Lung (tissue), 11 donors: ENCODE measurements at regions not wholly inside any gene's neighbourhood (a gene's known extent, or its start where the extent isn't known, plus 50 kb on each side); places are given as distances from the start of the nearest gene placed in this dataset.

Experiments used
- ATAC-seq: fragments of 200-7000 bp; cut with Tn5 transposase; one replicate; pipeline ENCODE4 v1.9.1; 2020; ENCODE audit warnings: moderate number of reproducible peaks; ENCODE audit not compliant: insufficient read depth, low FRiP score
- DNase-seq, 3 donors: peaks; one replicate each; pipeline ENCODE4 v3.0.0-alpha.2; 2013 to 2017
- H3K27ac ChIP-seq, 2 donors: one replicate each; pipeline ENCODE4 v1.5.1; 2013; ENCODE audit warnings: mild to moderate bottlenecking in 2 of 2, moderate library complexity in 2 of 2, control low read depth in 1 of 2, inconsistent platforms in 1 of 2, low read depth in 1 of 2, low read length in 1 of 2
- H3K27me3 ChIP-seq, 3 donors: one replicate each; pipeline ENCODE4 v1.5.1; 2013; ENCODE audit warnings: low read length in 2 of 3; ENCODE audit not compliant: control insufficient read depth in 3 of 3, insufficient read depth in 3 of 3
- H3K36me3 ChIP-seq, 4 donors: one replicate each; pipeline ENCODE4 v1.5.1; 2013; ENCODE audit warnings: low read length in 4 of 4, mild to moderate bottlenecking in 1 of 4, moderate library complexity in 1 of 4; ENCODE audit not compliant: control insufficient read depth in 4 of 4, insufficient read depth in 4 of 4
- H3K4me1 ChIP-seq, 5 donors: one replicate each; pipeline ENCODE4 v1.5.1; 2013; ENCODE audit warnings: low read length in 5 of 5, mild to moderate bottlenecking in 2 of 5, moderate library complexity in 1 of 5; ENCODE audit not compliant: control insufficient read depth in 5 of 5, insufficient read depth in 5 of 5
- H3K4me3 ChIP-seq: one replicate; pipeline ENCODE4 v1.5.1; 2013; ENCODE audit warnings: mild to moderate bottlenecking, control low read depth, moderate library complexity
- H3K9ac ChIP-seq, 2 donors: one replicate each; pipeline ENCODE4 v1.5.1; 2013; ENCODE audit warnings: low read length in 2 of 2, control low read depth in 1 of 2; ENCODE audit not compliant: insufficient read depth in 1 of 2
- H3K9me3 ChIP-seq, 4 donors: one replicate each; pipeline ENCODE4 v1.5.1; 2013; ENCODE audit warnings: low read length in 3 of 4, mild to moderate bottlenecking in 1 of 4, moderate library complexity in 1 of 4; ENCODE audit not compliant: control insufficient read depth in 4 of 4, insufficient read depth in 3 of 4
- WGBS, 2 donors: extraction: QIAGEN DNeasy Blood & Tissue Kit; methylation state at CpG; one replicate each; pipeline ENCODE4 v1.1.7; 2013; 5-methylcytosine and 5-hydroxymethylcytosine counted together
- TF ChIP-seq, protein P1 (sequence below): IDR thresholded peaks from 2 replicates; pipeline ENCODE4 v1.5.1; 2012; ENCODE audit warnings: mild to moderate bottlenecking; ENCODE audit errors: control extremely low read depth, extremely low read depth
- donor health status: control.
- donor health status: control.
- donor health status: Bipolar disorder and iron deficiency.
- donor health status: healthy.
- donor health status: DM: yes; HTN: yes; CAD: no.

DNA sequence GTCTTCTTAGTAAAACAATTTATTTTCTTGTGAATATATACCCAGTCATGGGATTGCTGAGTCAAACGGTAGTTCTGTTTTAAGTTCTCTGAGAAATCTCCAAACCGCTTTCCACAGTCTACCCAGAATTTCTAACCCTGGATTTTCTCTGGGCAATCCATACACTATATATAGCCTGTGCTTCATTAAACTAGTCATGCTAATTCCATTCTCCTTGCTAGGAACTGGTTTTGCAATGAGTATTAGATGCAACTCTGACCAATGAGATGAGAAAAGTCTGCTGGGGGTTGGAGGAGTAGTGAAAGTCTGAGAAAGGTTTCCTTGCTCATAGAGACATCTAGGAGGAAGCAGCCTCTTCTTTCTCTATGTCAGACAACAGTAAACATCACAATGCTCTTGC is 196.1 kb upstream of the CDKN3 start:
- Histone ChIP-seq H3K27ac (no peak overlapping the region), H3K4me1 (no peaks in the 10 kb centered on the region), H3K27me3 (no peaks in the 10 kb centered on the region), H3K9ac (no peak overlapping the region), H3K36me3 (no peaks in the 10 kb centered on the region), H3K4me3 (no peak overlapping the region), H3K9me3 (no peaks in the 10 kb centered on the region)
- TF ChIP-seq, protein P1, sequence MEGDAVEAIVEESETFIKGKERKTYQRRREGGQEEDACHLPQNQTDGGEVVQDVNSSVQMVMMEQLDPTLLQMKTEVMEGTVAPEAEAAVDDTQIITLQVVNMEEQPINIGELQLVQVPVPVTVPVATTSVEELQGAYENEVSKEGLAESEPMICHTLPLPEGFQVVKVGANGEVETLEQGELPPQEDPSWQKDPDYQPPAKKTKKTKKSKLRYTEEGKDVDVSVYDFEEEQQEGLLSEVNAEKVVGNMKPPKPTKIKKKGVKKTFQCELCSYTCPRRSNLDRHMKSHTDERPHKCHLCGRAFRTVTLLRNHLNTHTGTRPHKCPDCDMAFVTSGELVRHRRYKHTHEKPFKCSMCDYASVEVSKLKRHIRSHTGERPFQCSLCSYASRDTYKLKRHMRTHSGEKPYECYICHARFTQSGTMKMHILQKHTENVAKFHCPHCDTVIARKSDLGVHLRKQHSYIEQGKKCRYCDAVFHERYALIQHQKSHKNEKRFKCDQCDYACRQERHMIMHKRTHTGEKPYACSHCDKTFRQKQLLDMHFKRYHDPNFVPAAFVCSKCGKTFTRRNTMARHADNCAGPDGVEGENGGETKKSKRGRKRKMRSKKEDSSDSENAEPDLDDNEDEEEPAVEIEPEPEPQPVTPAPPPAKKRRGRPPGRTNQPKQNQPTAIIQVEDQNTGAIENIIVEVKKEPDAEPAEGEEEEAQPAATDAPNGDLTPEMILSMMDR: no peak
- ATAC-seq: no peak
- WGBS, 2 donors: 93 to 95% methylated on average over 2 of the region's 2 CpGs
- no peak for DNase-seq

DNA sequence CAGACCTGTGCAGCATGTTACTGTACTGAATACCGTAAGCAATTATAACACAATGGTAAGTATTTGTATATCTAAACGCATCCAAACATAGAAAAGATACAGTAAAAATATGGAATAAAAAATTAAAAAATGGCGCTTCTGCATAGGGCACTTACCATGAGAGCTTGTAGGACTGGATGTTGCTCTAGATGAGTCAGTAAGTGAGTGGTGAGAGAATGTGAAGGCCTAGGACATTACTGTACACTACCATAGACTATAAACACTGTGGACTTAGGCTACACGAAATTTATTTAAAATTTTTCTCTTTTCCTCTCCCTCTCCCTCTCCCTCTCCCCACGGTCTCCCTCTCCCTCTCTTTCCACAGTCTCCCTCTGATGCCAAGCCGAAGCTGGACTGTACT is 194.5 kb upstream of the CDKN3 start:
- ATAC-seq (no peak), DNase-seq (no peak)
- H3K4me1 ChIP-seq: peaks cover 0 to 3% (median 0%) of the 10 kb centered on the region in 5 donors
- H3K27ac ChIP-seq: no peak overlapping the region
- no peaks in the 10 kb centered on the region for H3K9me3 ChIP-seq
- TF ChIP-seq, protein P1: no peak
- WGBS, 2 donors: 94 to 98% methylated on average over 6 of the region's 6 CpGs
- no peak overlapping the region for H3K4me3 ChIP-seq
- H3K27me3 ChIP-seq: no peaks in the 10 kb centered on the region
- no peaks in the 10 kb centered on the region for H3K36me3 ChIP-seq
- no peak overlapping the region for H3K9ac ChIP-seq

DNA sequence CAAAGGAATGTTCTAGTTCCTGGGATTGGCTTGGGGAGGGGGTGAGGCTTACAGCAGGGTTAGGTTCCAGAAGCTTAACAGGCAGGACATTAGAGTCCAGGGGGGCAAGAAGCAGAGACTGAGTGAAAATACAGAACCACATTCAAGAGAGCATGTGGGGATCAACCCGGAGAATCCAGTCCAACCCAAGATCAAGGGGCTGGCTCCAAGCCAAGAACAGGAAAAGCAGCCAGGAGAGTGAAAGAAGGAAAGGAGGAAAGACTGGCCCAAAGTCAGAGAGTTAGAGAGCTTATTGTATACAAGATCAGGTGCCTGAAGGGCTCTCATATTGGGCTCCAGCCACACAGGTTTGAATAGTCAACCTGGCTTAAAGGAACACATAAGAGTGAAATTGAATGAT is 190.3 kb upstream of the CDKN3 start:
- H3K27me3 ChIP-seq: no peaks in the 10 kb centered on the region
- no peaks in the 10 kb centered on the region for H3K9me3 ChIP-seq
- WGBS, 2 donors: 40 to 72% methylated on average over 1 of the region's 1 CpG
- no peak overlapping the region for H3K4me3 ChIP-seq
- H3K9ac ChIP-seq: no peak overlapping the region
- DNase-seq: peak in 2 of 3 donors; percentile 45 to 74
- H3K27ac ChIP-seq: no peak overlapping the region
- TF ChIP-seq, protein P1: no peak
- no peaks in the 10 kb centered on the region for H3K36me3 ChIP-seq
- H3K4me1 ChIP-seq: peaks cover 0 to 14% (median 0%) of the 10 kb centered on the region in 5 donors
- no peak for ATAC-seq

DNA sequence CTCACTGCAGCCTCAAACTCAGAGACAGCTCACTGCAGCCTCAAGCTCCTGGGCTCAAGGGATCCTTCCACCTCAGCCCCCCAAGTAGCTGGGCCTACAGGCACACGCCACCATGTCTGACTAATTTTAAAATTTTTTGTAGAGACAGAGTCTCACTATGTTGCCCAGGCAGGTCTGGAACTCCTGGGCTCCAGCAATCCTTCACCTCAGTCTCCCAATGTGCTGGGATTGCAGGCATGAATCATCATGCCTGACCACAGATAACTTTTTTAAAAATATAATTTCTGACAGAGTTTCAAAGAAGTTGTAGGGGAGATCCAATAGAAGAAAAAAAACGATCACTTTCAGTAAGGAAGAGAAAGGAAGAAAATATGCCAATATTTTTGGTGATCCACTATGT is 189.7 kb upstream of the CDKN3 start:
- no peaks in the 10 kb centered on the region for H3K27me3 ChIP-seq
- H3K27ac ChIP-seq: no peak overlapping the region
- H3K4me1 ChIP-seq: peaks cover 0 to 14% (median 0%) of the 10 kb centered on the region in 5 donors
- no peaks in the 10 kb centered on the region for H3K9me3 ChIP-seq
- TF ChIP-seq, protein P1: no peak
- no peak for DNase-seq
- no peak overlapping the region for H3K4me3 ChIP-seq
- H3K9ac ChIP-seq: no peak overlapping the region
- 92 to 94% methylated on average over 2 of the region's 2 CpGs for WGBS, 2 donors
- H3K36me3 ChIP-seq: no peaks in the 10 kb centered on the region
- ATAC-seq: no peak
